NB4 (cell line): ENCODE measurements at regions not wholly inside any gene's neighbourhood (a gene's known extent, or its start where the extent isn't known, plus 50 kb on each side); places are given as distances from the start of the nearest gene placed in this dataset.

Experiments
- POLR2A ChIP-seq: IDR thresholded peaks from 2 replicates; pipeline ENCODE4 v1.6.1; 2011; ENCODE audit warnings: mild to moderate bottlenecking; ENCODE audit not compliant: insufficient read length; ENCODE audit errors: extremely low read depth
- TF ChIP-seq, protein P1 (sequence below): IDR thresholded peaks from one replicate; pipeline ENCODE4 v1.5.1; 2012; ENCODE audit warnings: low read depth, low read length

GRCh38 chr2:129201696-129202095 is 777.8 kb upstream of the RAB6C start:
- no peak for TF ChIP-seq POLR2A
- TF ChIP-seq, protein P1, sequence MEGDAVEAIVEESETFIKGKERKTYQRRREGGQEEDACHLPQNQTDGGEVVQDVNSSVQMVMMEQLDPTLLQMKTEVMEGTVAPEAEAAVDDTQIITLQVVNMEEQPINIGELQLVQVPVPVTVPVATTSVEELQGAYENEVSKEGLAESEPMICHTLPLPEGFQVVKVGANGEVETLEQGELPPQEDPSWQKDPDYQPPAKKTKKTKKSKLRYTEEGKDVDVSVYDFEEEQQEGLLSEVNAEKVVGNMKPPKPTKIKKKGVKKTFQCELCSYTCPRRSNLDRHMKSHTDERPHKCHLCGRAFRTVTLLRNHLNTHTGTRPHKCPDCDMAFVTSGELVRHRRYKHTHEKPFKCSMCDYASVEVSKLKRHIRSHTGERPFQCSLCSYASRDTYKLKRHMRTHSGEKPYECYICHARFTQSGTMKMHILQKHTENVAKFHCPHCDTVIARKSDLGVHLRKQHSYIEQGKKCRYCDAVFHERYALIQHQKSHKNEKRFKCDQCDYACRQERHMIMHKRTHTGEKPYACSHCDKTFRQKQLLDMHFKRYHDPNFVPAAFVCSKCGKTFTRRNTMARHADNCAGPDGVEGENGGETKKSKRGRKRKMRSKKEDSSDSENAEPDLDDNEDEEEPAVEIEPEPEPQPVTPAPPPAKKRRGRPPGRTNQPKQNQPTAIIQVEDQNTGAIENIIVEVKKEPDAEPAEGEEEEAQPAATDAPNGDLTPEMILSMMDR, result no peak
